GM12864 (cell line): ENCODE measurements at regions not wholly inside any gene's neighbourhood (a gene's known extent, or its start where the extent isn't known, plus 50 kb on each side); places are given as distances from the start of the nearest gene placed in this dataset.
"Not testable (repeated sequence)": the region's sequence is repeated elsewhere in the genome, so short reads cannot be mapped to it uniquely, and the experiment has no call there.

ENCODE experiments used
- DNase-seq: peaks from one replicate; pipeline ENCODE4 v3.0.0-alpha.2; 2011; ENCODE audit warnings: low read depth
- H3K4me3 ChIP-seq: 2 replicates; pipeline ENCODE4 v1.5.1; 2011; ENCODE audit warnings: mild to moderate bottlenecking, low read depth, low read length, control low read depth
- CTCF ChIP-seq: IDR thresholded peaks from 2 replicates; pipeline ENCODE4 v1.5.1; 2011; ENCODE audit warnings: low read depth, mild to moderate bottlenecking, moderate library complexity, low read length, control low read depth, inconsistent platforms; ENCODE audit errors: missing control alignments

DNA sequence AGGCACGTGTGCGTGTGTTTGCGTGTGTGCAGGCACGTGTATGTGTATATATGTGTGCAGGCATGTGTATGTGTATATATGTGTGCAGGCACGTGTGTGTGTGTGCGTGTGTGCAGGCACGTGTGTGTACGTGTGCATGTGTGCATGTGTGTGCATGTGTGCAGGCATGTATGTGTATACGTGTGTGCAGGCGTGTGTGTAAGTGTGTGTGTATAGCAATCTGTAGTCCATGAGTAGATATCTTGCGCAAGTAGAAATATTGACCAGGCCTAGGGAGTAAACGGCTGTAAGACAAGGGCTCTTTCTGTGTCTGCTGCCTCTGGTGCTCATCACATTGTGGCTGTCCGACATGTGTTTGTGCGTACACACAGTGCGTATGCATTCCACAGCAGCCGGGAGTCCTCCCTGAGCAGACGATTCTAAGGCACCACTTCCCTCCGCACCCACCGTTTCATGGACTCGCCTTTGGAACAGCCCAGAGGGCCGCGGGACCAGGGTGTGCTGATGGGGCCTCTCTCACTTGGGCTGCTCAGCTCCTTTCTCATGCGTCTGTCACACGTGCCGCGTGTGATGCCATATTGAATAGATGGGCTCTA, 167.6 kb downstream of the ERMARD start:
- no peak for TF ChIP-seq CTCF
- H3K4me3 ChIP-seq: no peak overlapping the region

DNA sequence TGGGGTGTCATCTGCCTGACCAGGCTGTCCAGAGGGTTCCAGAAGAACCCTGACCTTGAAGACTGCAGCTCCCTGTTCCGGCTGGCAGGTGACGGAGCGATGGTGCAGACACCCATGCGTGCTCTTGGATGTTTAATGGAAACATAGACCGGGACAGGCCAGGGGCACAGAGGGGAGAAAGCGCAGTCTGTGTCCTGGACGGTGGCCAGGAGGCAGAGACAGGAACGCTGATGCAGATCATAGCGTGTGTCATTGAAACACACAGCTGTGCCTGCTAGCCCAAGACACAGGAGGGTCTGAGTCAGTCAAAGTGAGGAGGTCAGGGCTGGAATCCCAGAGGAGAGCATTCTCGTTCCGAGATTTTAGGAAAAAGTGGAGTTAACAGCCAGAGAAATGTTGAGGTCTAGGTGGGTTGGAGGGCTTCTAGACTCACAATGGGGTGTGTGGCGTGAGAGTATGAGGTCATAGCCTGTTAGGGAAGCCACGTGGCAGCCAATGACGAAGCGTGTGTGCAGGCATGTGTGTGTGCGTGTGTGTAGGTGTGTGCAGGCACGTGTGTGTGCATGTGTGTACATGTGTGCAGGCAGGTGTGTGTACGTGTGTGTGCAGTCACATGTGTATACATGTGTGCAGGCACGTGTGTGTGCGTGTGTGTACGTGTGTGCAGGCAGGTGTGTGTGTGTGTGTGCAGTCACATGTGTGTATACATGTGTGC, 167.0 kb downstream of the ERMARD start:
- no peak for DNase-seq
- TF ChIP-seq CTCF: no peak
- no peak overlapping the region for H3K4me3 ChIP-seq

More for the DNA sequence above, 167.6 kb downstream of the ERMARD start:
- DNase-seq: no peak

DNA sequence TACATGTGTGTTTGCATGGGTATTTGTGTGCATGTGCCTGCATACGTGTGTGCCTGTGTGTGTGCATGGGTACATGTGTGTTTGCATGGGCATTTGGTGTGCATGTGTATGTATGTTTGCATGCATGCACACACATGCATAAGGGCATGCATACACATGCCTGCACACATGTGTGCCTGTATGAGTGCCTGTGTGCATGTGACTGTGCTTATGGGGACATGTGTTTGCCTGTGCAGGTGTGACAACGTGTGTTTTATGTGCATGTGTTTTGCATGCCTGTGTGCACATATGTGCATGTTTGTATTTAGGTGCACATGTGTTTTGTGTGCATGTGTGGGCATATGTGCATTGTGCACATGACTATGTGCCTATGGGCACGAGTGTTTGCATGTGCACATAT, 165.7 kb downstream of the ERMARD start:
- no peak overlapping the region for H3K4me3 ChIP-seq
- DNase-seq: no peak
- no peak for TF ChIP-seq CTCF

DNA sequence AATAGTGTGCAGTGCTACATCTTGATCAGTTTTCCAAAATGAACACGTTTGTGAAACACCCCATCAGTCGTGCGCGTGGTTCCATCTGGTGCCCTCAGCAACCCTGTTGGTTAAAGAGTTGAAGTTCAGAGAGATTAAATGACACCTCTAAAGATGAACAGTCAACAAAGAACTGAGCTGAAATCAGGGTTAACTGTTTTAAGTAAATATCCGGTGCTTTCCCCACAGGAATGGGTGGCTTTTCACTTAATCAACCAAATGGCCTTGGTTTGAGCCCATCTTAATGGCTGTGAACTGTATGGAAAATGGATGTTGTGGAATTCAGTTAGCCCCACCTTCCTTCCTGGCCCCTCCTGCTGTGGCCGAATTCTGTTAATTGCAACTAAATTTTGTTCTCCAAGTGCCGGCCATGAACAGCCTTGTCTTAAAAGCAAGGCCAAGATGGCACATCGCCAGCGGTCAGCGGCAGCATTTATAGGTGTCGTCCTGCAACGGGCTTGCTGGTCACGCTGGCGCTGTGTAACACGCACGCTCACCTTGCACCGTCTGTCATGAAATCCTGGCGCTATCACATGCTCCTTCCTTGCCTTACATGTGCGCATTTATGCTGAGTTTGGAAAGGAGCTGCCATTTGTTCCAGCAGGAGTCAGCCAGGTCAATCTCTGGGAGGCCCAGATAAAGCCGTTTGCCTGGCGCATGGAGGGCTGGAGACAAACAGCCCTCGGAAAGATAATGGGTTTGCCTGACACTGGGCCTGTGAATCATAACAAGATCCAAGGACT, 164.5 kb downstream of the ERMARD start:
- H3K4me3 ChIP-seq: no peak overlapping the region
- DNase-seq: no peak
- TF ChIP-seq CTCF: no peak

DNA sequence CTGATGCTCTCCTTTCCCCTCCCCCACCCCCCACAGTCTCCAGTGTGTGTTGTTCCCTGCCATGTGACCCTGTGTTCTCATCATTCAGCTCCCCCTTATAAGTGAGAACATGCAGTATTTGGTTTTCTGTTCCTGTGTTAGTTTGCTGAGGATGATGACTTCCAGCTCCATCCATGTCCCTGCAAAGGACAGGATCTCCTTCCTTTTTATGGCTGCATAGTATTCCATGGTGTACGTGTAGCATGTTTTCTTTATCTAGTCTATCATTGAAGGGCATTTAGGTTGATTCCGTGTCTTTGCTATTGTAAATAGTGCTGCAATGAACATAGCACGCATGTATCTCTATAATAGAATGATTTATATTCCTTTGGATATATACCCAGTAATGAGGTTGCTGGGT, 162.3 kb downstream of the ERMARD start:
- DNase-seq, H3K4me3 ChIP-seq: not testable (repeated sequence)

DNA sequence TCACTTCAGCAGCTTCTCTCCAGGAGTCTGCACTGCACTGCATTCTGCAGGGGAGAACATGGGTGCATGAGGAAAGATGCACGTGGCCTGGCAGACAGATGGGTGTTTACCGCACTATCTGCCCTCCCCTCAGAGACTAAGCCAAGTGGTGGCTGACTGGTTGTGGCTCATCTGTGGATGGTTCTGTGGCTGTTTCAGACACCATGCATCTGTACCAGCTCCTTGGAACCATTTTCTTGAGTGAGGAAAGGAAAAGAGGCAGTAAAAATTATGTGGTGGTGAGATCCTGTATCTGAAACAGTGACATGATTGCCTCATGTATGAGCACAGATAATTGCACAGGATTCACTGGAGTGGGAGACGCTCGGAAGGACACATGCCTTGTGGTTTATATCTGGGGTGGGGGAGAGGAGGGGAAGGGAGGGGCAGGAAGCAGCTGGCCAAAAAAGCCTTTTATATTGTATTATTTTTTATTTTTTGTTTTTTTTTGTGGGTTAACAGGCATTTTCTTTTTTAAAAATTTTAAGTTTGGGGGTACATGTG, 161.7 kb downstream of the ERMARD start:
- no peak for DNase-seq
- no peak overlapping the region for H3K4me3 ChIP-seq
- TF ChIP-seq CTCF: no peak

- no peak for TF ChIP-seq CTCF
- H3K4me3 ChIP-seq: no peak overlapping the region
- DNase-seq: no peak
These were observed 161.1 kb downstream of the ERMARD start for GRCh38 chr6:169912266-169913095.
